SK-N-SH (cell line): ENCODE measurements at regions not wholly inside any gene's neighbourhood (a gene's known extent, or its start where the extent isn't known, plus 50 kb on each side); places are given as distances from the start of the nearest gene placed in this dataset.

Experiments used
- CTCF ChIA-PET: fragments of 300-600, 350-600 bp; formaldehyde crosslinking; extraction: SDS; loops from one replicate; lab custom pipeline; 2021; lab: Yijun Ruan, JAX
- POLR2A ChIA-PET: fragments of 350-600 bp; sonication (Branson Sonifier 250); formaldehyde crosslinking; extraction: SDS; loops from one replicate; lab custom pipeline; 2020; ENCODE audit warnings: antibody characterized with exemption, inconsistent platforms; lab: Yijun Ruan, JAX
- DNase-seq: peaks from one replicate; pipeline ENCODE4 v3.0.0; 2012
- H2AFZ ChIP-seq: fragments of 200-600 bp; sonication (generic); 2 replicates; pipeline ENCODE4 v1.8.1; 2016; ENCODE audit warnings: antibody characterized with exemption, mild to moderate bottlenecking, low read depth
- H3F3A ChIP-seq: fragments of 200-600 bp; sonication (generic); replicated peaks from 2 replicates; pipeline ENCODE3; 2016; ENCODE audit warnings: antibody characterized with exemption, mild to moderate bottlenecking; ENCODE audit not compliant: insufficient read depth
- H3K27ac ChIP-seq, 2 experiments: fragments of 200-500 bp in 1 of 2; fragments of 200-600 bp in 1 of 2; sonication (Bioruptor generic) in 1 of 2; sonication (generic), shearing (Covaris generic) in 1 of 2; 2 replicates each; pipeline versions ENCODE4 v1.5.1 to v1.6.1; 2014 to 2016; ENCODE audit warnings: low read depth in 2 of 2, inconsistent platforms in 1 of 2, low read length in 1 of 2, mild to moderate bottlenecking in 1 of 2, mixed read lengths in 1 of 2
- H3K27me3 ChIP-seq: fragments of 200-600 bp; sonication (generic), shearing (Covaris generic); 2 replicates; pipeline ENCODE4 v1.6.1; 2016; ENCODE audit warnings: mixed run types; ENCODE audit not compliant: insufficient read depth
- H3K36me3 ChIP-seq, 2 experiments: fragments of 200-500 bp in 1 of 2; fragments of 200-600 bp in 1 of 2; sonication (Bioruptor generic) in 1 of 2; sonication (generic) in 1 of 2; replicated peaks in 1 of 2; 2 replicates each; pipeline versions ENCODE3 to v1.5.1; 2014 to 2016; ENCODE audit warnings: low read length in 1 of 2, mild to moderate bottlenecking in 1 of 2; ENCODE audit not compliant: insufficient read depth in 2 of 2, control insufficient read depth in 1 of 2
- H3K4me1 ChIP-seq, 2 experiments: fragments of 200-500 bp in 1 of 2; fragments of 200-600 bp in 1 of 2; sonication (Bioruptor generic) in 1 of 2; sonication (generic), shearing (Covaris generic) in 1 of 2; 2 replicates each; pipeline versions ENCODE4 v1.5.1 to v1.6.1; 2014 to 2016; ENCODE audit warnings: low read depth in 1 of 2, low read length in 1 of 2, mixed run types in 1 of 2; ENCODE audit not compliant: insufficient read depth in 2 of 2, control insufficient read depth in 1 of 2
- H3K4me2 ChIP-seq: fragments of 200-600 bp; sonication (generic), shearing (Covaris generic); 2 replicates; pipeline ENCODE4 v1.6.1; 2017; ENCODE audit warnings: mixed run types
- H3K4me3 ChIP-seq, 2 experiments: fragments of 200-500 bp in 1 of 2; fragments of 200-600 bp in 1 of 2; sonication (Bioruptor generic) in 1 of 2; sonication (generic), shearing (Covaris generic) in 1 of 2; 2 replicates each; pipeline versions ENCODE4 v1.5.1 to v1.8.1; 2014 to 2016; ENCODE audit warnings: low read depth in 2 of 2, inconsistent platforms in 1 of 2, low read length in 1 of 2, mild to moderate bottlenecking in 1 of 2, mixed read lengths in 1 of 2, moderate library complexity in 1 of 2
- H3K79me2 ChIP-seq: fragments of 200-600 bp; sonication (generic); 2 replicates; pipeline ENCODE4 v1.8.1; 2017; ENCODE audit warnings: mild to moderate bottlenecking; ENCODE audit not compliant: insufficient read depth
- H3K9ac ChIP-seq: fragments of 200-600 bp; sonication (generic); 2 replicates; pipeline ENCODE4 v1.6.1; 2017; ENCODE audit warnings: mixed run types
- H3K9me2 ChIP-seq: fragments of 200-600 bp; sonication (generic); 2 replicates; pipeline ENCODE4 v1.6.1; 2017; ENCODE audit warnings: mixed run types
- H3K9me3 ChIP-seq: fragments of 200-600 bp; sonication (generic); 2 replicates; pipeline ENCODE4 v1.6.1; 2017; ENCODE audit warnings: mixed run types, mild to moderate bottlenecking, moderate library complexity
- H4K20me1 ChIP-seq: fragments of 200-600 bp; sonication (generic); 2 replicates; pipeline ENCODE4 v1.6.1; 2017; ENCODE audit warnings: mild to moderate bottlenecking, mixed run types; ENCODE audit not compliant: insufficient read depth
- ELF1 ChIP-seq: IDR thresholded peaks from 2 replicates; pipeline ENCODE4 v1.4.0; 2012
- FOXM1 ChIP-seq: IDR thresholded peaks from 2 replicates; pipeline ENCODE4 v1.4.0; 2012; ENCODE audit warnings: low read depth, mild to moderate bottlenecking
- GABPA ChIP-seq: IDR thresholded peaks from 2 replicates; pipeline ENCODE4 v1.4.0; 2012; ENCODE audit warnings: low read depth, mild to moderate bottlenecking
- RFX5 ChIP-seq: IDR thresholded peaks from 2 replicates; pipeline ENCODE4 v1.6.1; 2012; ENCODE audit warnings: mild to moderate bottlenecking, improper control_type of control experiment, low read length
- RXRA ChIP-seq: IDR thresholded peaks from 2 replicates; pipeline ENCODE4 v1.4.0; 2012; ENCODE audit warnings: low read depth, mild to moderate bottlenecking, borderline replicate concordance
- SIN3A ChIP-seq: IDR thresholded peaks from 2 replicates; pipeline ENCODE4 v1.6.1; 2012; ENCODE audit warnings: low read depth, mild to moderate bottlenecking, low read length, moderate library complexity, borderline replicate concordance
- SMC3 ChIP-seq: IDR thresholded peaks from 2 replicates; pipeline ENCODE4 v1.6.1; 2012; ENCODE audit warnings: low read depth, low read length, improper control_type of control experiment
- TAF1 ChIP-seq: IDR thresholded peaks from 2 replicates; pipeline ENCODE4 v1.6.1; 2012; ENCODE audit warnings: low read depth, mild to moderate bottlenecking, low read length, moderate library complexity, borderline replicate concordance
- TCF12 ChIP-seq: IDR thresholded peaks from 2 replicates; pipeline ENCODE4 v1.4.0; 2012
- YY1 ChIP-seq: IDR thresholded peaks from 2 replicates; pipeline ENCODE4 v1.4.0; 2012; ENCODE audit warnings: low read depth, mild to moderate bottlenecking
- WGBS: methylation state at CpG from one replicate; pipeline ENCODE4 v1.1.6; 2017; ENCODE audit warnings: low lambda C conversion rate; 5-methylcytosine and 5-hydroxymethylcytosine counted together
- TF ChIP-seq, protein P1 (sequence below): IDR thresholded peaks from 2 replicates; pipeline ENCODE4 v1.6.1; 2012; ENCODE audit warnings: mild to moderate bottlenecking, low read depth, low read length, moderate library complexity
- TF ChIP-seq, protein P2 (sequence below): fragments of 150-350 bp; IDR thresholded peaks from 2 replicates; pipeline ENCODE4 v1.6.1; 2017; ENCODE audit warnings: antibody characterized with exemption, low read length, low read depth, borderline replicate concordance
- TF ChIP-seq, protein P3 (sequence below): IDR thresholded peaks from 2 replicates; pipeline ENCODE4 v1.4.0; 2012; ENCODE audit warnings: low read depth, borderline replicate concordance
- TF ChIP-seq, protein P4 (sequence below): IDR thresholded peaks from 2 replicates; pipeline ENCODE4 v1.4.0; 2012; ENCODE audit warnings: low read depth

DNA sequence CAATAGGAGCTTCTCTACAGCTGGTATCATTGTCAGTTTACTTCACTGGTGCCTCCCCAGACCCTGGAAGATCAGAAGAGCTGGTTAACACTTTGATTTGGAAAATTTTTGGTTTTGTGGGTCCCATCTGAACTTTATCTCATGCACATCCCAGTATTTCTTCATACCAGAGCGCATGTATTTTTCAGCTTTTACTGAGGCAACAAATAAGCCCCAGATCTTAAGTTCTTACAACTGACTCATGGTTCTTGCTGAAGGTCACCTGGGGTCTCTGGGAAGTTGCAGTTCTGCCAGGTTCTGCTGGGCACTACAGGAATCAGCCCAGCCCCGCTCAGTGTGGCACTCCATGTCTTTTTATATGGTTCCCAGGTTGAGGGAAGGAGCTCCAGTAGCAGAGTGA is 1249.9 kb downstream of the EFNB2 start:
- no peaks in the 10 kb centered on the region for H3K9me3 ChIP-seq
- H3F3A ChIP-seq: no peaks in the 10 kb centered on the region
- no peaks in the 10 kb centered on the region for H3K9me2 ChIP-seq
- H3K36me3 ChIP-seq: no peaks in the 10 kb centered on the region
- peaks cover 0 to 5% of the 10 kb centered on the region in 2 experiments; a peak in 1 of 4 replicates for H3K4me1 ChIP-seq
- no peak overlapping the region for H3K4me3 ChIP-seq
- H3K4me2 ChIP-seq: no peak overlapping the region
- no peak overlapping the region for H3K9ac ChIP-seq
- no peaks in the 10 kb centered on the region for H3K27me3 ChIP-seq
- 59% methylated on average over 2 of the region's 2 CpGs for WGBS
- POLR2A ChIA-PET: no interaction called here
- H4K20me1 ChIP-seq: no peaks in the 10 kb centered on the region
- no peak for DNase-seq
- CTCF ChIA-PET: no interaction called here
- H3K27ac ChIP-seq: no peak overlapping the region
- H2AFZ ChIP-seq: no peak overlapping the region
- no peaks in the 10 kb centered on the region for H3K79me2 ChIP-seq
- TF ChIP-seq TCF12: no peak
- TF ChIP-seq, protein P1, sequence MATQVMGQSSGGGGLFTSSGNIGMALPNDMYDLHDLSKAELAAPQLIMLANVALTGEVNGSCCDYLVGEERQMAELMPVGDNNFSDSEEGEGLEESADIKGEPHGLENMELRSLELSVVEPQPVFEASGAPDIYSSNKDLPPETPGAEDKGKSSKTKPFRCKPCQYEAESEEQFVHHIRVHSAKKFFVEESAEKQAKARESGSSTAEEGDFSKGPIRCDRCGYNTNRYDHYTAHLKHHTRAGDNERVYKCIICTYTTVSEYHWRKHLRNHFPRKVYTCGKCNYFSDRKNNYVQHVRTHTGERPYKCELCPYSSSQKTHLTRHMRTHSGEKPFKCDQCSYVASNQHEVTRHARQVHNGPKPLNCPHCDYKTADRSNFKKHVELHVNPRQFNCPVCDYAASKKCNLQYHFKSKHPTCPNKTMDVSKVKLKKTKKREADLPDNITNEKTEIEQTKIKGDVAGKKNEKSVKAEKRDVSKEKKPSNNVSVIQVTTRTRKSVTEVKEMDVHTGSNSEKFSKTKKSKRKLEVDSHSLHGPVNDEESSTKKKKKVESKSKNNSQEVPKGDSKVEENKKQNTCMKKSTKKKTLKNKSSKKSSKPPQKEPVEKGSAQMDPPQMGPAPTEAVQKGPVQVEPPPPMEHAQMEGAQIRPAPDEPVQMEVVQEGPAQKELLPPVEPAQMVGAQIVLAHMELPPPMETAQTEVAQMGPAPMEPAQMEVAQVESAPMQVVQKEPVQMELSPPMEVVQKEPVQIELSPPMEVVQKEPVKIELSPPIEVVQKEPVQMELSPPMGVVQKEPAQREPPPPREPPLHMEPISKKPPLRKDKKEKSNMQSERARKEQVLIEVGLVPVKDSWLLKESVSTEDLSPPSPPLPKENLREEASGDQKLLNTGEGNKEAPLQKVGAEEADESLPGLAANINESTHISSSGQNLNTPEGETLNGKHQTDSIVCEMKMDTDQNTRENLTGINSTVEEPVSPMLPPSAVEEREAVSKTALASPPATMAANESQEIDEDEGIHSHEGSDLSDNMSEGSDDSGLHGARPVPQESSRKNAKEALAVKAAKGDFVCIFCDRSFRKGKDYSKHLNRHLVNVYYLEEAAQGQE: no peak
- no peak for TF ChIP-seq YY1
- TF ChIP-seq RXRA: no peak
- TF ChIP-seq RFX5: no peak
- no peak for TF ChIP-seq SIN3A
- no peak for TF ChIP-seq GABPA
- no peak for TF ChIP-seq SMC3
- TF ChIP-seq, protein P2, sequence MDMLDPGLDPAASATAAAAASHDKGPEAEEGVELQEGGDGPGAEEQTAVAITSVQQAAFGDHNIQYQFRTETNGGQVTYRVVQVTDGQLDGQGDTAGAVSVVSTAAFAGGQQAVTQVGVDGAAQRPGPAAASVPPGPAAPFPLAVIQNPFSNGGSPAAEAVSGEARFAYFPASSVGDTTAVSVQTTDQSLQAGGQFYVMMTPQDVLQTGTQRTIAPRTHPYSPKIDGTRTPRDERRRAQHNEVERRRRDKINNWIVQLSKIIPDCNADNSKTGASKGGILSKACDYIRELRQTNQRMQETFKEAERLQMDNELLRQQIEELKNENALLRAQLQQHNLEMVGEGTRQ: no peak
- no peak for TF ChIP-seq ELF1
- TF ChIP-seq, protein P3, sequence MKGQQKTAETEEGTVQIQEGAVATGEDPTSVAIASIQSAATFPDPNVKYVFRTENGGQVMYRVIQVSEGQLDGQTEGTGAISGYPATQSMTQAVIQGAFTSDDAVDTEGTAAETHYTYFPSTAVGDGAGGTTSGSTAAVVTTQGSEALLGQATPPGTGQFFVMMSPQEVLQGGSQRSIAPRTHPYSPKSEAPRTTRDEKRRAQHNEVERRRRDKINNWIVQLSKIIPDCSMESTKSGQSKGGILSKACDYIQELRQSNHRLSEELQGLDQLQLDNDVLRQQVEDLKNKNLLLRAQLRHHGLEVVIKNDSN: no peak
- TF ChIP-seq, protein P4, sequence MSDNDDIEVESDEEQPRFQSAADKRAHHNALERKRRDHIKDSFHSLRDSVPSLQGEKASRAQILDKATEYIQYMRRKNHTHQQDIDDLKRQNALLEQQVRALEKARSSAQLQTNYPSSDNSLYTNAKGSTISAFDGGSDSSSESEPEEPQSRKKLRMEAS: no peak
- TF ChIP-seq FOXM1: no peak
- TF ChIP-seq TAF1: no peak
